22Rv1 (cell line): ENCODE measurements at regions not wholly inside any gene's neighbourhood (a gene's known extent, or its start where the extent isn't known, plus 50 kb on each side); places are given as distances from the start of the nearest gene placed in this dataset.

Source experiments
- ZFX ChIP-seq: fragments of 450-650 bp; IDR thresholded peaks from 2 replicates; pipeline ENCODE4 v1.6.1; 2017; ENCODE audit warnings: antibody characterized with exemption, borderline replicate concordance
- TF ChIP-seq, protein P1 (sequence below): fragments of 450-650 bp; IDR thresholded peaks from 2 replicates; pipeline ENCODE4 v1.5.1; 2017; ENCODE audit warnings: mild to moderate bottlenecking

DNA sequence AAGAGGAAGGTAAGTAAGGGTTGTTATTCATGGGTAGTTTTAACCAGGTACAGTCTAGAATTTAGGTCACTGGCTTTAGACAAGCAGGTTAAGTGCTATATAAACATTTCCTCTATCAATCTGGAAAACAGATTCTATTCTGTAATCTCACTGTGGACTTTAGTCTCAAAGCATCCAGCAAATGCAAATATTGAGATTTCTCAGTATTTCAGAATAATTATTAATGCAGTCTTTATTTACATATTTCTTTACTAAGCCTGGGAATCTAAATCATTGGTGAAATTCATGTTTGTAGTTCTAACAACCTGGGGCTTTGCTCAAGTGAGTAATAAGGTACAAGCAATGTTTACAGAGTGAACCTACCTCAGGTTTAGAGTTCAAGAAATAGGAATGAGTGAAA is 61.9 kb downstream of the SLC41A2 start:
- TF ChIP-seq, protein P1, sequence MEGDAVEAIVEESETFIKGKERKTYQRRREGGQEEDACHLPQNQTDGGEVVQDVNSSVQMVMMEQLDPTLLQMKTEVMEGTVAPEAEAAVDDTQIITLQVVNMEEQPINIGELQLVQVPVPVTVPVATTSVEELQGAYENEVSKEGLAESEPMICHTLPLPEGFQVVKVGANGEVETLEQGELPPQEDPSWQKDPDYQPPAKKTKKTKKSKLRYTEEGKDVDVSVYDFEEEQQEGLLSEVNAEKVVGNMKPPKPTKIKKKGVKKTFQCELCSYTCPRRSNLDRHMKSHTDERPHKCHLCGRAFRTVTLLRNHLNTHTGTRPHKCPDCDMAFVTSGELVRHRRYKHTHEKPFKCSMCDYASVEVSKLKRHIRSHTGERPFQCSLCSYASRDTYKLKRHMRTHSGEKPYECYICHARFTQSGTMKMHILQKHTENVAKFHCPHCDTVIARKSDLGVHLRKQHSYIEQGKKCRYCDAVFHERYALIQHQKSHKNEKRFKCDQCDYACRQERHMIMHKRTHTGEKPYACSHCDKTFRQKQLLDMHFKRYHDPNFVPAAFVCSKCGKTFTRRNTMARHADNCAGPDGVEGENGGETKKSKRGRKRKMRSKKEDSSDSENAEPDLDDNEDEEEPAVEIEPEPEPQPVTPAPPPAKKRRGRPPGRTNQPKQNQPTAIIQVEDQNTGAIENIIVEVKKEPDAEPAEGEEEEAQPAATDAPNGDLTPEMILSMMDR, result no peak
- TF ChIP-seq ZFX, result no peak
